Testis (tissue), 2 donors: ENCODE measurements at regions not wholly inside any gene's neighbourhood (a gene's known extent, or its start where the extent isn't known, plus 50 kb on each side); places are given as distances from the start of the nearest gene placed in this dataset.

ENCODE experiments used
- CTCF ChIP-seq, 3 experiments: fragments of 450-650 bp in 2 of 3; fragments of 200-600 bp in 1 of 3; sonication (generic) in 1 of 3; IDR thresholded peaks; one replicate each; pipeline ENCODE4 v1.5.1; 2016 to 2019; ENCODE audit warnings: antibody characterized with exemption in 3 of 3, mild to moderate bottlenecking in 2 of 3, moderate library complexity in 1 of 3
- POLR2A ChIP-seq: fragments of 450-650 bp; IDR thresholded peaks from one replicate; pipeline ENCODE4 v1.6.1; 2017; ENCODE audit warnings: antibody characterized with exemption, mild to moderate bottlenecking, moderate library complexity

- no peak for TF ChIP-seq CTCF (IDR thresholded peaks at IDR 0.05)
- no peak for TF ChIP-seq POLR2A
These were observed 220.1 kb upstream of the MPHOSPH6 start for GRCh38 chr16:82389956-82390650.
